ENCODE measurements at regions not wholly inside any gene's neighbourhood (a gene's known extent, or its start where the extent isn't known, plus 50 kb on each side); places are given as distances from the start of the nearest gene placed in this dataset.

DNA sequence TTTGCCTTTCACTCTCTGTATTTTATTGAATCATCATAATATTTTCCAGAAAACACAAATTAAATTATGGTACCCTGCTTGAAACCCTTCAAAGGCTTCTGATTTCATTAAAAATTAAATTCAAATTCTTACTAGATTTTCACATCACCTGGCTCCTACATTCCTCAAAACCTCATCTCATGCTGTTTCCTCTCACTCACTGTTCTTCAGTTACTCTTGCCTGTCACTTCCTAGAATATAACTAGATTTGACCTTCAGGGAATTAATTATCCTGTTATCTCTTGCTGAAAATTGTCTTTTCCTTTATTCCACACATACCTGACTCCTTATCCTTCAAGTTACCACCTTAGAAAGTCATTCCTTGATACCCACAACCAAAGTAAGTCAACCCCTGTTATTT lies 2294.7 kb downstream of the PCDH9 start:
- Histone ChIP-seq H3K4me1 (ENCODE audit: control insufficient read depth, insufficient read depth, low read length) (no peaks in the 10 kb centered on the region), H3K4me3 (ENCODE audit: low read depth, low read length) (no peak overlapping the region), H3K27me3 (ENCODE audit: control insufficient read depth, insufficient read depth, low read length) (no peaks in the 10 kb centered on the region), H3K36me3 (ENCODE audit: control insufficient read depth, insufficient read depth, low read length) (no peaks in the 10 kb centered on the region), H3K27ac (ENCODE audit: low read depth, low read length) (no peak overlapping the region), H3K9ac (ENCODE audit: low read depth, low read length) (no peak overlapping the region), H3K9me3 (ENCODE audit: control insufficient read depth, insufficient read depth, low read length) (no peaks in the 10 kb centered on the region)

DNA sequence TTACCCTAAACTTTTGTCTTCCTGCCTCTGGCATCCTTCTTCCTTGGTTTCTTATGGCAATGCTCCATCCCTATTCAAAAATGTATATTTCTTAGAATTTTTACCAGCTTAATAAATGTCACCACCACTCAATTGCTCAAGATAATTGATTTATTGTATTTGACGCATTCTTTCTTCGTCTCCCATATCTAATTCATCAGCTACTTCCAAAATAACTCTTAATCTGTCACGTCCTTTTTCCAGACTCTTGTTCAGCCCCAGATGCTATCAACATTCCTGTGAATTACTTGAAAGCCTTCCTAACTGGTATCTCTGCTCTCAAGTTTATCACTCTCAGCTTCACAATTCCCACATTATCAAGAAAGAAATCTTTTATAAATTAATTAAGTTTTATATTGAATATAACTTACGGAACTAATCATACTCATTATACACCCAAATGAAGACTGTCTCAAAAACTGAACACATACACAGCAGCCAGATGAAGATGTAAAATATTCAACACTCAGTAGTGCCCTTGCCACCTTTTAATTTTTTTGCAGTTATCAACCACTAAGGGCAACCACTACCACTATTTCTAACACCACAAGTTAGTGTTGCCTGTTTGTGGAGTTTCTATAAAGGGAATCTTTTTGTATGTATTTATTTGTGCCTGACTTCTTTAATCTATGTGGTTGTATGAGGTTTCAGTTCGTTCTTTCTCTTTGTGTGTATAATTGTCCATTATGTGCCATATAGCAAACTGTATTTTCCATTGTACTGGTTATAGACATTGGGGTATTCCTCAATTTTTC lies 2295.4 kb downstream of the PCDH9 start:
- no peaks in the 10 kb centered on the region for H3K9me3 ChIP-seq (ENCODE audit: control insufficient read depth, insufficient read depth, low read length)
- no peaks in the 10 kb centered on the region for H3K27me3 ChIP-seq (ENCODE audit: control insufficient read depth, insufficient read depth, low read length)
- H3K36me3 ChIP-seq (ENCODE audit: control insufficient read depth, insufficient read depth, low read length), result no peaks in the 10 kb centered on the region
- H3K27ac ChIP-seq (ENCODE audit: low read depth, low read length), result no peak overlapping the region
- H3K4me1 ChIP-seq (ENCODE audit: control insufficient read depth, insufficient read depth, low read length), result no peaks in the 10 kb centered on the region
- H3K4me3 ChIP-seq (ENCODE audit: low read depth, low read length), result no peak overlapping the region
- no peak overlapping the region for H3K9ac ChIP-seq (ENCODE audit: low read depth, low read length)

DNA sequence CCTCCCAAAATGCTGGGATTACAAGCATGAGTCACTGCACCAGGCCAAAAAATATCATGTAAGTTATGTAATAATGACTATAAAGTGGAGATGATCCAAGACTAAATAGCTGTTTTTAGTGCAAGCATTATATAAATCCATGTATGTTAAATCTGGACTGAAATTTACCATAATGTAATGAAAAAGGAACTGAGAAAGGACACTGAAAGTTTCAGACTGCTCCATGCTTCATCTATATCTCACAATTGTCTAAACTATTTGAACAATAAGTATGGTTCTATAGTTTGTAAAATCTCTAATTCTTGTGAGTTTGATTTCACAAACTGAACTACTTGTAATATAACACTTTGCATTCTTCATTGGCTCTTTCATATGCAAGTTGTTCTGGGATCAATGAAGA lies 2299.5 kb downstream of the PCDH9 start:
- H3K27me3 ChIP-seq (ENCODE audit: control insufficient read depth, insufficient read depth, low read length), result no peaks in the 10 kb centered on the region
- H3K36me3 ChIP-seq (ENCODE audit: control insufficient read depth, insufficient read depth, low read length), result no peaks in the 10 kb centered on the region
- H3K4me3 ChIP-seq (ENCODE audit: low read depth, low read length), result no peak overlapping the region
- H3K27ac ChIP-seq (ENCODE audit: low read depth, low read length), result no peak overlapping the region
- H3K9ac ChIP-seq (ENCODE audit: low read depth, low read length), result no peak overlapping the region
- H3K9me3 ChIP-seq (ENCODE audit: control insufficient read depth, insufficient read depth, low read length), result no peaks in the 10 kb centered on the region
- H3K4me1 ChIP-seq (ENCODE audit: control insufficient read depth, insufficient read depth, low read length), result no peaks in the 10 kb centered on the region

DNA sequence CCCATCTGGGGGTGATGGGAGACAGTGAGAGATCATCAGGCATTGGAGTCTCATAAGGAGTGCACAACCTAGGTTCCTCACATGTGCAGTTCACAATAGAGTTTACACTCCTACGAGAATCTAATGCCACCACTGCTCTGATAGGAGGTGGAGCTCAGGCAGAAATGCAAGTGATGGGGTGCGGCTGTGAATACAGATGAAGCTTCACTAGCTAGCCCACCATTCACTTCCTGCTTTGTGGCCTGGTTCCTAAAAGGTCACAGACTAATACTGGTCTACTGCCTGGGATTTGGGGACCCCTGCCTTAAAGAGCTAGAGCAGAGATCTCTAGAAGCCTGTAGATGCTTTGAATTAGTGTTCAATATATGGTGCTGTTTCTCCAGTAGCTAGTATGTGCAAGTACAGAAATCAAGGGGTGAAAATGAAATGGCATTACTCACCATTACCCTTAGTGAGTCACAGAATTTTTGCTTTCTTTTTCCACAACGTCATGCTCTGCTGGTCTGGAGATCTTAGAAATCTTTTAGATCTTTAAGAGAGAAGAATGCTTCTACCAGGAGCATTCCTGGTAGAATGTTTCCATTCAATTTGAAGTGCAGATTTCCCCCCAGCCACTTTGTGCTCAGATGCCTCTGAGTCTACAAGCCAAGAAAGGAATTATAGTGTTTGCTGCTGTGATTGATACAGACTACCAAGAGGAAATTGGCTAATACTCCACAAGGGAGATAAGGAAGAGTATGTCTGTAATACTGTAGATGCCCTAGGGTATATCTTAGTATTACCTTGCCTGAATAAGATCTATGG lies 2301.2 kb downstream of the PCDH9 start:
- Histone ChIP-seq H3K27ac (ENCODE audit: low read depth, low read length) (no peak overlapping the region), H3K9me3 (ENCODE audit: control insufficient read depth, insufficient read depth, low read length) (no peaks in the 10 kb centered on the region), H3K27me3 (ENCODE audit: control insufficient read depth, insufficient read depth, low read length) (no peaks in the 10 kb centered on the region), H3K4me1 (ENCODE audit: control insufficient read depth, insufficient read depth, low read length) (no peaks in the 10 kb centered on the region), H3K4me3 (ENCODE audit: low read depth, low read length) (no peak overlapping the region), H3K9ac (ENCODE audit: low read depth, low read length) (no peak overlapping the region), H3K36me3 (ENCODE audit: control insufficient read depth, insufficient read depth, low read length) (no peaks in the 10 kb centered on the region)

DNA sequence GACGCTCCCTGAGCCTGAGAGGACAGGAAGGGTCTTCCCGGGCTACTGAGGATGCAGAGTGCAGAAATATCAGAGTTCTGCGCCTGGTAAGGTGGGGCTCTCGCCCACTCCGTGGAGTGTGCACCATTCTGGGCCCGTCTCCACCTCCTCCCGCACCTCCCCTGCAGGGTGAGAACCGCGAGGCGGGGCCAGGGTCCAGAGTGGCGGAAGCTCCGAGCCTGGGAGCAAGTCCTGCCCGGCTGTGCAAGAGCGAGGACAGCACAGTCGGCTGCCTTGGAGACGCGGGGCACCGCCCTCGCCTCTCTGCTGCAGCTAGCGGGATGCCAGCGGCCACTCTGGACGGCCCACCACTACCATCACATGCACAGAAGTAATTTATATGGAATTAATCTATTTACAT lies 2304.4 kb downstream of the PCDH9 start:
- no peaks in the 10 kb centered on the region for H3K27me3 ChIP-seq (ENCODE audit: control insufficient read depth, insufficient read depth, low read length)
- H3K27ac ChIP-seq (ENCODE audit: low read depth, low read length), result no peak overlapping the region
- peaks cover 2% of the 10 kb centered on the region; the same call in 1 of the 2 replicates for H3K4me1 ChIP-seq (ENCODE audit: control insufficient read depth, insufficient read depth, low read length)
- H3K9me3 ChIP-seq (ENCODE audit: control insufficient read depth, insufficient read depth, low read length), result no peaks in the 10 kb centered on the region
- no peak overlapping the region for H3K9ac ChIP-seq (ENCODE audit: low read depth, low read length)
- no peaks in the 10 kb centered on the region for H3K36me3 ChIP-seq (ENCODE audit: control insufficient read depth, insufficient read depth, low read length)
- H3K4me3 ChIP-seq (ENCODE audit: low read depth, low read length), result no peak overlapping the region

DNA sequence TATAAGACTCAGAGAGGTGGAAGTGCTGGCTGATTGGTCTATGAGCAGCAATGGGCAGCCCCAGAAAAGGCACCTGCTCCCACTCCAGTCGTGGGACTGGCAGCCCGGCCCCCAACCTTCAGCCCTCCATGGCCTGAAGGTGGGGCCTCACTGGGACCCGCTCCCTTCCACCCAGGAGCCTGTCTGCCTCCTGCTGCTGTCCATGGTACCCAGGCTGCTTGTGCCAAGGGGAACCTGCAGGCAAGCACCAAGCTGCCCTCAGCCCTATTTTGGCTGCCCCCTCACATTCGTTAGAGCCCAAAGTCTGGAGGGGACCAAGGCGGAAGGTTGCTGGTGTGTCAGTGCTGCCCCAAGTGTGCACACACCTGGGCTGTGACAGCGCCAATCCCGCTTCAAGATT lies 2304.9 kb downstream of the PCDH9 start:
- H3K36me3 ChIP-seq (ENCODE audit: control insufficient read depth, insufficient read depth, low read length), result no peaks in the 10 kb centered on the region
- H3K27me3 ChIP-seq (ENCODE audit: control insufficient read depth, insufficient read depth, low read length), result no peaks in the 10 kb centered on the region
- H3K9me3 ChIP-seq (ENCODE audit: control insufficient read depth, insufficient read depth, low read length), result no peaks in the 10 kb centered on the region
- H3K4me3 ChIP-seq (ENCODE audit: low read depth, low read length), result no peak overlapping the region
- no peak overlapping the region for H3K27ac ChIP-seq (ENCODE audit: low read depth, low read length)
- H3K4me1 ChIP-seq (ENCODE audit: control insufficient read depth, insufficient read depth, low read length), result peaks cover 2% of the 10 kb centered on the region; the same call in 1 of the 2 replicates
- no peak overlapping the region for H3K9ac ChIP-seq (ENCODE audit: low read depth, low read length)

DNA sequence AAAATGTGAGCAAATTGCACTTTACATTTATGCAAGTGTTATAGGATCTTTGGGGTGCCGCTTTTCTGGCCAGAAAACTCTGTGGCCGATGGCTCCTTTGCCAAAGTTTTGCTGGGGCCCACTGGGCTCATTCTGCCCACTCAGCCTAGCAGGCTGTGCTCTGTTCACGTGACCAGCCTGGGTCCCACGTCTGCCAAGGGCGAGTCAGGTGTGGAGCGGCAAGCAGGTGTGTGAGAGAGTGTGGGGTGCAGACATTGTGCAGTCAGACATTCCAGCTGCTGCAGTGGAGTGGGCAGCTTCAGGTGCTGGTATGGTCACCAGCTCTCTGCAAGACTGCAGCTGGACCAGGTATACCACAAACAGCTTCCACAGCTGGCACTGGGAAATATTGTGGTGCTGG lies 2305.7 kb downstream of the PCDH9 start:
- H3K4me3 ChIP-seq (ENCODE audit: low read depth, low read length), result no peak overlapping the region
- H3K4me1 ChIP-seq (ENCODE audit: control insufficient read depth, insufficient read depth, low read length), result peaks cover 2% of the 10 kb centered on the region; the same call in 1 of the 2 replicates
- no peaks in the 10 kb centered on the region for H3K9me3 ChIP-seq (ENCODE audit: control insufficient read depth, insufficient read depth, low read length)
- H3K27ac ChIP-seq (ENCODE audit: low read depth, low read length), result no peak overlapping the region
- no peak overlapping the region for H3K9ac ChIP-seq (ENCODE audit: low read depth, low read length)
- H3K27me3 ChIP-seq (ENCODE audit: control insufficient read depth, insufficient read depth, low read length), result no peaks in the 10 kb centered on the region
- H3K36me3 ChIP-seq (ENCODE audit: control insufficient read depth, insufficient read depth, low read length), result no peaks in the 10 kb centered on the region

DNA sequence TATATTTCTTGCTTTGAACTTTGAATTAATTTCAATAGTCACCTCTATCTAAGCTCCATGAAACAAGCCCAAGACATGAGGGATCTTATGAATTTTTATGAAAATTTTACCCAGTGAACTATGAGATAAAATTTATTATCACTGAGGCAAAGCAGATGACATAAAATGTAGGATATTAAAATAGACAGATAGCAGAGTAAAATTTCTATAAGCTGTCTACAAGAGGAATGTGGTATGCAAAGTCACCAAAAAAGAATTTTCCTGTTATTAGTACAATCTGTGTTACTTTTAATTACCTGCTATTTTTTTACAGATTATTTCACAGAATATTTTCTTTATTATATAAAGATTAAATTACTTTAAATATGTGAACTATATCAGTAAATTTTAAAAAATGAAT lies 2312.6 kb downstream of the PCDH9 start:
- H3K36me3 ChIP-seq (ENCODE audit: control insufficient read depth, insufficient read depth, low read length), result no peaks in the 10 kb centered on the region
- H3K27me3 ChIP-seq (ENCODE audit: control insufficient read depth, insufficient read depth, low read length), result no peaks in the 10 kb centered on the region
- no peak overlapping the region for H3K4me3 ChIP-seq (ENCODE audit: low read depth, low read length)
- H3K9me3 ChIP-seq (ENCODE audit: control insufficient read depth, insufficient read depth, low read length), result no peaks in the 10 kb centered on the region
- H3K27ac ChIP-seq (ENCODE audit: low read depth, low read length), result no peak overlapping the region
- H3K9ac ChIP-seq (ENCODE audit: low read depth, low read length), result no peak overlapping the region
- peaks cover 2% of the 10 kb centered on the region; the same call in 1 of the 2 replicates for H3K4me1 ChIP-seq (ENCODE audit: control insufficient read depth, insufficient read depth, low read length)

DNA sequence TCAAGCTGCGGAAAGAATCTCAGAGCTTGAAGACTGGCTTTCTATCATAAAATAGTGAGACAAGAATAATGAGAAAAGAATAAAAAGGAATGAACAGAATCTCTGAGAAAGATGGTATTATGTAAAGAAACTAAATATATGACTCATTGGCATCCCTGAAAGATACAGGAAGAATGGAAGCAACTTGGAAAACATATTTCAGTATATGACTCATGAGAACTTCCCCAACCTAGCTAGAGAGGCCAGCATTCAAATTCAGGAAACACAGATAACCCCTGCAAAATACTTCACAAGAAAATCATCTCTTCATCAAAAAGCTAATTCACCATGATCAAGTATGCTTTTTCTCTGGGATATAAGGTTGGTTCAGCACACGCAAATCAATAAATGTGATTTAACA lies 2318.0 kb downstream of the PCDH9 start:
- Histone ChIP-seq H3K27ac (ENCODE audit: low read depth, low read length) (no peak overlapping the region), H3K4me1 (ENCODE audit: control insufficient read depth, insufficient read depth, low read length) (no peaks in the 10 kb centered on the region), H3K9ac (ENCODE audit: low read depth, low read length) (no peak overlapping the region), H3K27me3 (ENCODE audit: control insufficient read depth, insufficient read depth, low read length) (no peaks in the 10 kb centered on the region), H3K36me3 (ENCODE audit: control insufficient read depth, insufficient read depth, low read length) (no peaks in the 10 kb centered on the region), H3K9me3 (ENCODE audit: control insufficient read depth, insufficient read depth, low read length) (no peaks in the 10 kb centered on the region), H3K4me3 (ENCODE audit: low read depth, low read length) (no peak overlapping the region)

DNA sequence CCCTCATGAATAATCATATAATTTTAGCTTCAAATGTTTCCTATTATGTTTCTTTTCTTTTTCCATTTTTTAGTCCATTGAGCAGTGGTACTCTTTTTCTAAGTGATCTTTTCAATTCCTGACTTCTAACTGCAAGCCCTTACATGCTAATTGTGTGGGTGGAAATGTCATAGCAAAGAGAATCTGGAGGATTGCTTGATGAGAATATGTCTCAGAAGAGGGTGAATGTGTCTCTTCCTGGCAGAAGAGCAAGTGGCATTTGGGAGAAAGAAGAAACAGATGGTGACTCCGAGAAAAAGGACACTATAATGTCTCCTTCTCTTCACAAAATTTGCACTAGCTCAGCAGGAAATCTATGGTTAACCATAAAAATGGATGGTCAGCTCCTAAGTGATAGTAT lies 2320.0 kb downstream of the PCDH9 start:
- Histone ChIP-seq H3K4me3 (ENCODE audit: low read depth, low read length) (no peak overlapping the region), H3K36me3 (ENCODE audit: control insufficient read depth, insufficient read depth, low read length) (no peaks in the 10 kb centered on the region), H3K27me3 (ENCODE audit: control insufficient read depth, insufficient read depth, low read length) (no peaks in the 10 kb centered on the region), H3K27ac (ENCODE audit: low read depth, low read length) (no peak overlapping the region), H3K4me1 (ENCODE audit: control insufficient read depth, insufficient read depth, low read length) (no peaks in the 10 kb centered on the region), H3K9me3 (ENCODE audit: control insufficient read depth, insufficient read depth, low read length) (no peaks in the 10 kb centered on the region), H3K9ac (ENCODE audit: low read depth, low read length) (no peak overlapping the region)

DNA sequence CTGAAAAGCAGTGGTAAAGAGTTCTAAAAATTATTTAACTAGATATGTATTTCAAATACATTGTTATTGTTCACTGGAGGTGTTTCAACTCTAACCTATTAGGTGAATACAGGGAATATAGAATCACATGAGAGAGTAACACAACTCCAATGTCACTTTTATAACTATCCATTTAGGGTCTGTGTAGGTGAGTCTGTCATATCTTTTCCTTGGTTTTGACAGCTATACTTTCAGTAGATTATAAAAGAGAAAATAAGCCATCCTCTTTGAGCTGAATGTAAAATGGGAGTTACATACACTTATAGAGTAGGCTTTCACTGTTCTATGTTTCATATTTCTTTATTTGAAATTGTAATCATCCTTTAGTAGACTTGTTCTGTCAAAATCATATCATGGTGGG lies 2321.0 kb downstream of the PCDH9 start:
- no peak overlapping the region for H3K4me3 ChIP-seq (ENCODE audit: low read depth, low read length)
- no peaks in the 10 kb centered on the region for H3K27me3 ChIP-seq (ENCODE audit: control insufficient read depth, insufficient read depth, low read length)
- H3K36me3 ChIP-seq (ENCODE audit: control insufficient read depth, insufficient read depth, low read length), result no peaks in the 10 kb centered on the region
- no peak overlapping the region for H3K27ac ChIP-seq (ENCODE audit: low read depth, low read length)
- H3K9ac ChIP-seq (ENCODE audit: low read depth, low read length), result no peak overlapping the region
- H3K9me3 ChIP-seq (ENCODE audit: control insufficient read depth, insufficient read depth, low read length), result no peaks in the 10 kb centered on the region
- no peaks in the 10 kb centered on the region for H3K4me1 ChIP-seq (ENCODE audit: control insufficient read depth, insufficient read depth, low read length)
